ENCODE measurements at regions not wholly inside any gene's neighbourhood (a gene's known extent, or its start where the extent isn't known, plus 50 kb on each side); places are given as distances from the start of the nearest gene placed in this dataset.
"Not testable (repeated sequence)": the region's sequence is repeated elsewhere in the genome, so short reads cannot be mapped to it uniquely, and the experiment has no call there.

GRCh38 chr20:53725575-53725970, 131.9 kb upstream of the ZNF217 start:
- Histone ChIP-seq H3K27me3 (no peaks in the 10 kb centered on the region), H3K27ac (no peak overlapping the region), H3K36me3 (replicated peaks in 1 of 2; ENCODE audit: insufficient read depth in 1 of 2, low read depth in 2 of 2) (no peaks in the 10 kb centered on the region), H3K4me3 (no peak overlapping the region), H3K4me1 (no peaks in the 10 kb centered on the region), H3K9me3 (no peaks in the 10 kb centered on the region)
- DNase-seq (no peak), ATAC-seq (no peak)
- intact Hi-C loops (cut with DNase I) = no loop called here
- TF ChIP-seq POLR2A (IDR thresholded peaks at IDR 0.05) (no peak), CTCF (IDR thresholded peaks at IDR 0.05) (no peak)
- WGBS, 2 donors = 93% methylated on average over 7 to 11 of the region's 11 CpGs

- DNase-seq (no peak), ATAC-seq (no peak)
- no peaks in the 10 kb centered on the region for H3K4me1 ChIP-seq
- no peaks in the 10 kb centered on the region for H3K36me3 ChIP-seq (replicated peaks in 1 of 2; ENCODE audit: insufficient read depth in 1 of 2, low read depth in 2 of 2)
- intact Hi-C loops (cut with DNase I) = no loop called here
- TF ChIP-seq CTCF (IDR thresholded peaks at IDR 0.05) (no peak), POLR2A (IDR thresholded peaks at IDR 0.05) (no peak)
- no peak overlapping the region for H3K4me3 ChIP-seq
- no peaks in the 10 kb centered on the region for H3K9me3 ChIP-seq
- H3K27me3 ChIP-seq = no peaks in the 10 kb centered on the region
- WGBS, 2 donors = 86 to 91% methylated on average over 7 of the region's 7 CpGs
- H3K27ac ChIP-seq = no peak overlapping the region
Measured at GRCh38 chr20:53723621-53724020, 130.0 kb upstream of the ZNF217 start.

GRCh38 chr20:53723045-53723444, 129.4 kb upstream of the ZNF217 start:
- DNase-seq = no peak
- no peaks in the 10 kb centered on the region for H3K36me3 ChIP-seq (replicated peaks in 1 of 2; ENCODE audit: insufficient read depth in 1 of 2, low read depth in 2 of 2)
- H3K4me1 ChIP-seq = no peaks in the 10 kb centered on the region
- WGBS, 2 donors = 79 to 91% methylated on average over 3 of the region's 3 CpGs
- no peak overlapping the region for H3K27ac ChIP-seq
- intact Hi-C loops (cut with DNase I) = no loop called here
- TF ChIP-seq POLR2A (IDR thresholded peaks at IDR 0.05) (no peak), CTCF (IDR thresholded peaks at IDR 0.05) (no peak)
- H3K27me3 ChIP-seq = no peaks in the 10 kb centered on the region
- H3K4me3 ChIP-seq = no peak overlapping the region
- ATAC-seq = no peak
- H3K9me3 ChIP-seq = no peaks in the 10 kb centered on the region

GRCh38 chr20:53722515-53723036, 128.9 kb upstream of the ZNF217 start:
- no peaks in the 10 kb centered on the region for H3K36me3 ChIP-seq (replicated peaks in 1 of 2; ENCODE audit: insufficient read depth in 1 of 2, low read depth in 2 of 2)
- no peaks in the 10 kb centered on the region for H3K27me3 ChIP-seq
- no peak for DNase-seq
- H3K27ac ChIP-seq = no peak overlapping the region
- intact Hi-C loops (cut with DNase I) = no loop called here
- ATAC-seq = no peak
- 85 to 92% methylated on average over 5 of the region's 5 CpGs for WGBS, 2 donors
- no peaks in the 10 kb centered on the region for H3K9me3 ChIP-seq
- H3K4me3 ChIP-seq = no peak overlapping the region
- no peaks in the 10 kb centered on the region for H3K4me1 ChIP-seq
- TF ChIP-seq CTCF (IDR thresholded peaks at IDR 0.05) = no peak

- H3K36me3 ChIP-seq (replicated peaks in 1 of 2; ENCODE audit: insufficient read depth in 1 of 2, low read depth in 2 of 2); H3K27me3 ChIP-seq; H3K9me3 ChIP-seq; H3K4me3 ChIP-seq; intact Hi-C loops (cut with DNase I); H3K27ac ChIP-seq; H3K4me1 ChIP-seq; DNase-seq; ATAC-seq: not testable (repeated sequence)
- WGBS, 2 donors = 90 to 97% methylated on average over 6 of the region's 6 CpGs
Measured at GRCh38 chr20:53721445-53721963, 127.9 kb upstream of the ZNF217 start.

GRCh38 chr20:53719171-53719803, 125.6 kb upstream of the ZNF217 start:
- H3K36me3 ChIP-seq (replicated peaks in 1 of 2; ENCODE audit: insufficient read depth in 1 of 2, low read depth in 2 of 2); H3K27ac ChIP-seq; DNase-seq; ATAC-seq; H3K4me1 ChIP-seq; H3K27me3 ChIP-seq; H3K9me3 ChIP-seq; H3K4me3 ChIP-seq; intact Hi-C loops (cut with DNase I): not testable (repeated sequence)
- 91% methylated on average over 8 of the region's 8 CpGs for WGBS, 2 donors

All from body of pancreas (tissue), 4 donors.